Renal pelvis (tissue), 1 donor: ENCODE measurements at regions not wholly inside any gene's neighbourhood (a gene's known extent, or its start where the extent isn't known, plus 50 kb on each side); places are given as distances from the start of the nearest gene placed in this dataset.

ENCODE experiments used
- DNase-seq: peaks from one replicate; pipeline ENCODE4 v3.0.0-alpha.2; 2013

GRCh38 chr6:126419901-126420300 lies 80.0 kb downstream of the CENPW start:
- no peak for DNase-seq

- DNase-seq, result no peak
Measured at GRCh38 chr6:126422912-126423311, 83.0 kb downstream of the CENPW start.

- no peak for DNase-seq
Measured at GRCh38 chr6:126427713-126428112, 87.8 kb downstream of the CENPW start.

- DNase-seq, result peak; percentile 29
Measured at GRCh38 chr6:126429866-126430265, 90.0 kb downstream of the CENPW start.

GRCh38 chr6:126432564-126432963 lies 92.6 kb downstream of the CENPW start:
- no peak for DNase-seq

GRCh38 chr6:126433927-126434326 lies 94.0 kb downstream of the CENPW start:
- no peak for DNase-seq

- DNase-seq, result no peak
Measured at GRCh38 chr6:126437205-126437604, 97.3 kb downstream of the CENPW start.

GRCh38 chr6:126439040-126439439 lies 99.1 kb downstream of the CENPW start:
- no peak for DNase-seq

GRCh38 chr6:126440923-126441322 lies 101.0 kb downstream of the CENPW start:
- no peak for DNase-seq

GRCh38 chr6:126444659-126445273 lies 104.9 kb downstream of the CENPW start:
- no peak for DNase-seq

- DNase-seq, result no peak
Measured at GRCh38 chr6:126446248-126446647, 106.3 kb downstream of the CENPW start.

GRCh38 chr6:126447367-126447766 lies 107.5 kb downstream of the CENPW start:
- DNase-seq, result no peak

GRCh38 chr6:126461045-126461444 lies 121.1 kb downstream of the CENPW start:
- DNase-seq, result no peak

GRCh38 chr6:126464245-126464644 lies 124.3 kb downstream of the CENPW start:
- no peak for DNase-seq

- no peak for DNase-seq
Measured at GRCh38 chr6:126475449-126475848, 135.5 kb downstream of the CENPW start.

GRCh38 chr6:126477678-126478077 lies 137.8 kb downstream of the CENPW start:
- no peak for DNase-seq

GRCh38 chr6:126480268-126480667 lies 140.4 kb downstream of the CENPW start:
- DNase-seq, result no peak

GRCh38 chr6:126481319-126481718 lies 141.4 kb downstream of the CENPW start:
- no peak for DNase-seq

GRCh38 chr6:126504792-126505191 lies 164.9 kb downstream of the CENPW start:
- no peak for DNase-seq

- DNase-seq, result no peak
Measured at GRCh38 chr6:126513198-126513597, 173.3 kb downstream of the CENPW start.

- no peak for DNase-seq
Measured at GRCh38 chr6:126516411-126516810, 176.5 kb downstream of the CENPW start.

GRCh38 chr6:126524811-126525326 lies 185.0 kb downstream of the CENPW start:
- DNase-seq, result no peak

GRCh38 chr6:126526547-126526946 lies 186.6 kb downstream of the CENPW start:
- no peak for DNase-seq

- no peak for DNase-seq
Measured at GRCh38 chr6:126526996-126527606, 187.2 kb downstream of the CENPW start.
